ENCODE measurements at regions not wholly inside any gene's neighbourhood (a gene's known extent, or its start where the extent isn't known, plus 50 kb on each side); places are given as distances from the start of the nearest gene placed in this dataset.

GRCh38 chr12:60112063-60112462, 516.2 kb downstream of the SLC16A7 start (continued):
- TF ChIP-seq POLR2AphosphoS5 (IDR thresholded peaks at IDR 0.05), result no peak
- no peak for TF ChIP-seq EP300 (conservative IDR thresholded peaks at IDR 0.05; ENCODE audit: poor library complexity, severe bottlenecking)
- TF ChIP-seq EZH2 (IDR thresholded peaks at IDR 0.05; ENCODE audit: borderline replicate concordance, insufficient read depth, low read length, poor library complexity, severe bottlenecking), result no peak

GRCh38 chr12:60112763-60113162, 516.9 kb downstream of the SLC16A7 start:
- no peaks in the 10 kb centered on the region for H3F3A ChIP-seq (ENCODE audit: insufficient read depth, low read length, poor library complexity, severe bottlenecking)
- no peak overlapping the region for H3K9ac ChIP-seq (ENCODE audit: low read length)
- no peak overlapping the region for H2AFZ ChIP-seq (ENCODE audit: low read depth, low read length)
- no peak overlapping the region for H3K4me2 ChIP-seq (ENCODE audit: low read length)
- no peaks in the 10 kb centered on the region for H3K9me3 ChIP-seq (ENCODE audit: low read length)
- no peaks in the 10 kb centered on the region for H3K9me2 ChIP-seq (ENCODE audit: insufficient read depth, low read length)
- H3K27me3 ChIP-seq (ENCODE audit: insufficient read depth, low read depth, low read length), result no peaks in the 10 kb centered on the region
- no peaks in the 10 kb centered on the region for H3K36me3 ChIP-seq (ENCODE audit: insufficient read depth, low read length)
- no peak overlapping the region for H3K4me3 ChIP-seq (ENCODE audit: low read length)
- no peaks in the 10 kb centered on the region for H3K79me2 ChIP-seq (replicated peaks; ENCODE audit: insufficient read depth, low read length)
- H4K20me1 ChIP-seq (ENCODE audit: insufficient read depth), result no peaks in the 10 kb centered on the region
- no peak overlapping the region for H3K27ac ChIP-seq (ENCODE audit: low read length)
- TF ChIP-seq SMC3 (conservative IDR thresholded peaks at IDR 0.05; ENCODE audit: poor library complexity), result no peak
- TF ChIP-seq EZH2 (IDR thresholded peaks at IDR 0.05; ENCODE audit: borderline replicate concordance, insufficient read depth, low read length, poor library complexity, severe bottlenecking), result no peak

DNA sequence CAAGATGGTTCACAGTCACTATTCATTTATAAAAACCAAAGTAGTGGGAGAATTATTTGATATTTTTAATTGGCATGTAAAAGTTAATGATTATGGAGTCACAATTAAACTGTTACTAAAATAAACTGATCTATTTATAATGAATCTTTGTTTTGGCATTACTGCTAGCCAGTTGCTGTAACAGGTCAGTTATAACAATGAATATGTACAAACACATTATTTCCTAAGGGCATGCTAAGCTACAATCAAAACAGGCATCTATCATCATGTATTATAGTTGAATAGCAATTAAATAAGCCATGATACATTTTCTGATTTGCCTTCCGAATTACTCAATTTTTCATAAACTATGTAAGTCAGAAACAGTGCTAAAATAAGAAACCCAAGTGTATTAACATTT, 518.3 kb downstream of the SLC16A7 start:
- H3K9ac ChIP-seq (ENCODE audit: low read length), result no peak overlapping the region
- TF ChIP-seq TAF1 (IDR thresholded peaks at IDR 0.05; ENCODE audit: low read depth) (no peak), MXI1 (conservative IDR thresholded peaks at IDR 0.05; ENCODE audit: poor library complexity, severe bottlenecking) (no peak), POLR2AphosphoS5 (IDR thresholded peaks at IDR 0.05) (no peak), SMC3 (conservative IDR thresholded peaks at IDR 0.05; ENCODE audit: poor library complexity) (no peak), EZH2 (IDR thresholded peaks at IDR 0.05; ENCODE audit: borderline replicate concordance, insufficient read depth, low read length, poor library complexity, severe bottlenecking) (no peak), RAD21 (conservative IDR thresholded peaks at IDR 0.05) (no peak), EP300 (conservative IDR thresholded peaks at IDR 0.05; ENCODE audit: poor library complexity, severe bottlenecking) (no peak)
- TF ChIP-seq, protein P1, sequence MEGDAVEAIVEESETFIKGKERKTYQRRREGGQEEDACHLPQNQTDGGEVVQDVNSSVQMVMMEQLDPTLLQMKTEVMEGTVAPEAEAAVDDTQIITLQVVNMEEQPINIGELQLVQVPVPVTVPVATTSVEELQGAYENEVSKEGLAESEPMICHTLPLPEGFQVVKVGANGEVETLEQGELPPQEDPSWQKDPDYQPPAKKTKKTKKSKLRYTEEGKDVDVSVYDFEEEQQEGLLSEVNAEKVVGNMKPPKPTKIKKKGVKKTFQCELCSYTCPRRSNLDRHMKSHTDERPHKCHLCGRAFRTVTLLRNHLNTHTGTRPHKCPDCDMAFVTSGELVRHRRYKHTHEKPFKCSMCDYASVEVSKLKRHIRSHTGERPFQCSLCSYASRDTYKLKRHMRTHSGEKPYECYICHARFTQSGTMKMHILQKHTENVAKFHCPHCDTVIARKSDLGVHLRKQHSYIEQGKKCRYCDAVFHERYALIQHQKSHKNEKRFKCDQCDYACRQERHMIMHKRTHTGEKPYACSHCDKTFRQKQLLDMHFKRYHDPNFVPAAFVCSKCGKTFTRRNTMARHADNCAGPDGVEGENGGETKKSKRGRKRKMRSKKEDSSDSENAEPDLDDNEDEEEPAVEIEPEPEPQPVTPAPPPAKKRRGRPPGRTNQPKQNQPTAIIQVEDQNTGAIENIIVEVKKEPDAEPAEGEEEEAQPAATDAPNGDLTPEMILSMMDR (IDR thresholded peaks at IDR 0.05; ENCODE audit: poor library complexity, severe bottlenecking), result no peak
- TF ChIP-seq, protein P2, sequence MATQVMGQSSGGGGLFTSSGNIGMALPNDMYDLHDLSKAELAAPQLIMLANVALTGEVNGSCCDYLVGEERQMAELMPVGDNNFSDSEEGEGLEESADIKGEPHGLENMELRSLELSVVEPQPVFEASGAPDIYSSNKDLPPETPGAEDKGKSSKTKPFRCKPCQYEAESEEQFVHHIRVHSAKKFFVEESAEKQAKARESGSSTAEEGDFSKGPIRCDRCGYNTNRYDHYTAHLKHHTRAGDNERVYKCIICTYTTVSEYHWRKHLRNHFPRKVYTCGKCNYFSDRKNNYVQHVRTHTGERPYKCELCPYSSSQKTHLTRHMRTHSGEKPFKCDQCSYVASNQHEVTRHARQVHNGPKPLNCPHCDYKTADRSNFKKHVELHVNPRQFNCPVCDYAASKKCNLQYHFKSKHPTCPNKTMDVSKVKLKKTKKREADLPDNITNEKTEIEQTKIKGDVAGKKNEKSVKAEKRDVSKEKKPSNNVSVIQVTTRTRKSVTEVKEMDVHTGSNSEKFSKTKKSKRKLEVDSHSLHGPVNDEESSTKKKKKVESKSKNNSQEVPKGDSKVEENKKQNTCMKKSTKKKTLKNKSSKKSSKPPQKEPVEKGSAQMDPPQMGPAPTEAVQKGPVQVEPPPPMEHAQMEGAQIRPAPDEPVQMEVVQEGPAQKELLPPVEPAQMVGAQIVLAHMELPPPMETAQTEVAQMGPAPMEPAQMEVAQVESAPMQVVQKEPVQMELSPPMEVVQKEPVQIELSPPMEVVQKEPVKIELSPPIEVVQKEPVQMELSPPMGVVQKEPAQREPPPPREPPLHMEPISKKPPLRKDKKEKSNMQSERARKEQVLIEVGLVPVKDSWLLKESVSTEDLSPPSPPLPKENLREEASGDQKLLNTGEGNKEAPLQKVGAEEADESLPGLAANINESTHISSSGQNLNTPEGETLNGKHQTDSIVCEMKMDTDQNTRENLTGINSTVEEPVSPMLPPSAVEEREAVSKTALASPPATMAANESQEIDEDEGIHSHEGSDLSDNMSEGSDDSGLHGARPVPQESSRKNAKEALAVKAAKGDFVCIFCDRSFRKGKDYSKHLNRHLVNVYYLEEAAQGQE (IDR thresholded peaks at IDR 0.05; ENCODE audit: borderline replicate concordance), result no peak

More for the DNA sequence above, 518.3 kb downstream of the SLC16A7 start:
- H3K27ac ChIP-seq (ENCODE audit: low read length), result no peak overlapping the region
- H3K79me2 ChIP-seq (replicated peaks; ENCODE audit: insufficient read depth, low read length), result no peaks in the 10 kb centered on the region
- no peak overlapping the region for H3K4me2 ChIP-seq (ENCODE audit: low read length)
- H3K9me2 ChIP-seq (ENCODE audit: insufficient read depth, low read length), result no peaks in the 10 kb centered on the region
- no peaks in the 10 kb centered on the region for H4K20me1 ChIP-seq (ENCODE audit: insufficient read depth)
- H3F3A ChIP-seq (ENCODE audit: insufficient read depth, low read length, poor library complexity, severe bottlenecking), result no peaks in the 10 kb centered on the region
- H3K4me3 ChIP-seq (ENCODE audit: low read length), result no peak overlapping the region
- H3K27me3 ChIP-seq (ENCODE audit: insufficient read depth, low read depth, low read length), result no peaks in the 10 kb centered on the region
- no peaks in the 10 kb centered on the region for H3K9me3 ChIP-seq (ENCODE audit: low read length)
- no peaks in the 10 kb centered on the region for H3K36me3 ChIP-seq (ENCODE audit: insufficient read depth, low read length)
- no peak overlapping the region for H2AFZ ChIP-seq (ENCODE audit: low read depth, low read length)

Data from neural cell (in vitro differentiated cells).